ENCODE measurements at regions not wholly inside any gene's neighbourhood (a gene's known extent, or its start where the extent isn't known, plus 50 kb on each side); places are given as distances from the start of the nearest gene placed in this dataset.

DNA sequence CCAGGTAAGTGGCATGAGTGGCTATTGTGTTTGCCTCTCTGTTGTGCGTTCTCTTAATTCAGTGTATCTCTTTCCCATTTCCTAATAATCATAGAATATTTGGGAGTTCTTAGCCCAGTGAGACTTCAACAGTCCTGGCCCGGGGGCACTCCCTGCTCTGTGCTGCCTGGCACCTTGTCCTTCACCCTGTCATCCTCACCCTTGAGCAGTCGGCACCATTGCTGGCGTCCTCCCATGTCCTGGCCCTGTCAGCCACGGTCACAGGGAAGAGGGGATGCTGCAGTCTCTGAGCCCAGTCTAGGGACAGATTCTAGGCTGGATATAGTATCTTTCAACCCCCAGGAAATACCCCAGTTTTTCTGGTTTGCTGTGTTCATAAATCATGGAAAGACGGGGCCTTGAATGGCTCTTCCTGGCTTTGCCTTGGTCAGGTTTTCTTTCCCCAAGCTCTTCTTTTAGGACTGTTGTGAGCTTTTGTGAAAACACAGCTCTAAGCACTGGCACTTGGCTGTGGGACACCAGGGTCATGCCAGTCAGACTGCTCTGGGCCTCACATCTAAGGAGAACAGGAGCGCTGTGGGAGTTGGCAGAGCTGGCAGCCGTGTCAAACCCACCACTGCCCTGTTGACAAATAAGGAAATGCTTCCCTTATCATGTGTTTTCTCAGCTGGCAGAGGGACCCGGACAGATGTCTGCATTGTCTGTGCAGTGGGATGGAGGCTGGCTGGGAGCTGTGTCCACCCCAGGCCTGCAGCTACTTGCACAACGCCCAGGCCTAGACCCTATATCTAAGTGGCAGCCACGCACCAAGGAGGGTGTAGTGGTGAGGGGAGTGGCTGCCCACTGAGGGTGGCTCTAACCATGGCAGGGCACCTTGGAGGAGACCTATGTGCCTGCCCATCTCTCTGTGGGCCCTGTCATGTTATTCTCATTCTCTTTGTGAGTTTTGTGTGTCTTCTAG is 378.6 kb downstream of the ICE1 start:
- intact Hi-C loops (cut with DNase I): no loop called here
- TF ChIP-seq, protein P1, sequence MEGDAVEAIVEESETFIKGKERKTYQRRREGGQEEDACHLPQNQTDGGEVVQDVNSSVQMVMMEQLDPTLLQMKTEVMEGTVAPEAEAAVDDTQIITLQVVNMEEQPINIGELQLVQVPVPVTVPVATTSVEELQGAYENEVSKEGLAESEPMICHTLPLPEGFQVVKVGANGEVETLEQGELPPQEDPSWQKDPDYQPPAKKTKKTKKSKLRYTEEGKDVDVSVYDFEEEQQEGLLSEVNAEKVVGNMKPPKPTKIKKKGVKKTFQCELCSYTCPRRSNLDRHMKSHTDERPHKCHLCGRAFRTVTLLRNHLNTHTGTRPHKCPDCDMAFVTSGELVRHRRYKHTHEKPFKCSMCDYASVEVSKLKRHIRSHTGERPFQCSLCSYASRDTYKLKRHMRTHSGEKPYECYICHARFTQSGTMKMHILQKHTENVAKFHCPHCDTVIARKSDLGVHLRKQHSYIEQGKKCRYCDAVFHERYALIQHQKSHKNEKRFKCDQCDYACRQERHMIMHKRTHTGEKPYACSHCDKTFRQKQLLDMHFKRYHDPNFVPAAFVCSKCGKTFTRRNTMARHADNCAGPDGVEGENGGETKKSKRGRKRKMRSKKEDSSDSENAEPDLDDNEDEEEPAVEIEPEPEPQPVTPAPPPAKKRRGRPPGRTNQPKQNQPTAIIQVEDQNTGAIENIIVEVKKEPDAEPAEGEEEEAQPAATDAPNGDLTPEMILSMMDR (IDR thresholded peaks at IDR 0.05): no peak
- TF ChIP-seq POLR2AphosphoS5 (IDR thresholded peaks at IDR 0.05) (no peak), POLR2A (IDR thresholded peaks at IDR 0.05) (no peak)
- Histone ChIP-seq H3K27ac (no peak overlapping the region), H3K36me3 (no peaks in the 10 kb centered on the region), H3K4me1 (replicated peaks) (no peaks in the 10 kb centered on the region), H3K27me3 (replicated peaks; ENCODE audit: insufficient read depth) (no peaks in the 10 kb centered on the region), H3K9me3 (no peaks in the 10 kb centered on the region), H3K4me3 (no peak overlapping the region)
- DNase-seq (ENCODE audit: low spot score): no peak
- 57% methylated on average over 11 of the region's 11 CpGs for WGBS

DNA sequence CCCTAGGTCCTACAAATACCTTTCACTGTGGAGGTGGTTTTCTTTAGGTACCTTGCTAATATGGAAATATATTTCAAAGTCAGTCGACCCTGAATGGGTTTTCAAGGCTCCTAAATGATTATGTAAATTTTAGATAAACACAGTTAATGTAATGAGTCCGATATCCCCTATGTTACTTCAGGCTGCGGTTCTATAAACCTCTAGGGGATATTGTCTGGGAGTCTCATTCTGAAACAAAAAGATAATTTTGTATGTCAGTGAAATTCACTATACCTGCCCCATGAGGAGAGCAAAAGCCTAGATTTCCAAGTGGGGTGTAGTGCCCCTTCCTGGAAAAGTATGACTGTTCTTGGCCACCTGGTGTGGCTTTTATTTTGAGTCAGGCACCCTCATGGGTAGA is 377.3 kb downstream of the ICE1 start:
- H3K9me3 ChIP-seq: no peaks in the 10 kb centered on the region
- DNase-seq (ENCODE audit: low spot score): no peak
- WGBS: 89% methylated on average over 3 of the region's 3 CpGs
- no peaks in the 10 kb centered on the region for H3K36me3 ChIP-seq
- H3K27me3 ChIP-seq (replicated peaks; ENCODE audit: insufficient read depth): no peaks in the 10 kb centered on the region
- TF ChIP-seq POLR2AphosphoS5 (IDR thresholded peaks at IDR 0.05): no peak
- no peak for TF ChIP-seq POLR2A (IDR thresholded peaks at IDR 0.05)
- TF ChIP-seq, protein P1 (IDR thresholded peaks at IDR 0.05): no peak
- H3K4me1 ChIP-seq (replicated peaks): no peaks in the 10 kb centered on the region
- intact Hi-C loops (cut with DNase I): no loop called here
- H3K27ac ChIP-seq: no peak overlapping the region
- no peak overlapping the region for H3K4me3 ChIP-seq

- TF ChIP-seq POLR2A (IDR thresholded peaks at IDR 0.05) (no peak), POLR2AphosphoS5 (IDR thresholded peaks at IDR 0.05) (no peak)
- TF ChIP-seq, protein P1 (IDR thresholded peaks at IDR 0.05): no peak
Measured at GRCh38 chr5:5799229-5799628, 376.8 kb downstream of the ICE1 start.

DNA sequence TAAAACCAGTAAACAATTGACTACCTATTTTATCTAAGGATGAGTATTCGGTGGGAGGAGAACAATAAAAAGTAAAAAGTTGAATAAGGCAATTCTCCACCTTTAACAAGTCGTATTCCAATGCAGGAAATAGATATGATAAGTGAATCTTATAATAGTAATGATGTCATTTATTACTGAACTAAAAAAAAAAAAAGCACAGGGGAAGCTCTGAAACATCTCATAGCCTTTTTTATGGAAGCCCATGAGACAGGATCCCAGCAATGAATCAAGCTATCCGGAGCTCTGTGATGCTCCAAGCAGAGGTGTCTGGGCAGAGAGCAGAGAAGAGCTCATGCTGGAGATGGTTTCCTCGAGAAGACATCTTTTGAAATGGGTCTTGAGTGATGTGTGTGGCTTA is 376.0 kb downstream of the ICE1 start:
- WGBS: 65% methylated on average over 4 of the region's 4 CpGs
- Histone ChIP-seq H3K4me3 (no peak overlapping the region), H3K36me3 (no peaks in the 10 kb centered on the region), H3K27me3 (replicated peaks; ENCODE audit: insufficient read depth) (no peaks in the 10 kb centered on the region), H3K4me1 (replicated peaks) (no peaks in the 10 kb centered on the region), H3K27ac (no peak overlapping the region), H3K9me3 (no peaks in the 10 kb centered on the region)
- intact Hi-C loops (cut with DNase I): no loop called here
- TF ChIP-seq POLR2AphosphoS5 (IDR thresholded peaks at IDR 0.05): no peak
- TF ChIP-seq, protein P1 (IDR thresholded peaks at IDR 0.05): no peak
- TF ChIP-seq POLR2A (IDR thresholded peaks at IDR 0.05): no peak
- DNase-seq (ENCODE audit: low spot score): no peak

More at GRCh38 chr5:5799229-5799628, 376.8 kb downstream of the ICE1 start:
- intact Hi-C loops (cut with DNase I): no loop called here
- no peaks in the 10 kb centered on the region for H3K9me3 ChIP-seq
- H3K27me3 ChIP-seq (replicated peaks; ENCODE audit: insufficient read depth): no peaks in the 10 kb centered on the region
- H3K4me1 ChIP-seq (replicated peaks): no peaks in the 10 kb centered on the region
- no peaks in the 10 kb centered on the region for H3K36me3 ChIP-seq
- H3K27ac ChIP-seq: no peak overlapping the region
- no peak for DNase-seq (ENCODE audit: low spot score)
- no peak overlapping the region for H3K4me3 ChIP-seq
- 92% methylated on average over 4 of the region's 4 CpGs for WGBS

DNA sequence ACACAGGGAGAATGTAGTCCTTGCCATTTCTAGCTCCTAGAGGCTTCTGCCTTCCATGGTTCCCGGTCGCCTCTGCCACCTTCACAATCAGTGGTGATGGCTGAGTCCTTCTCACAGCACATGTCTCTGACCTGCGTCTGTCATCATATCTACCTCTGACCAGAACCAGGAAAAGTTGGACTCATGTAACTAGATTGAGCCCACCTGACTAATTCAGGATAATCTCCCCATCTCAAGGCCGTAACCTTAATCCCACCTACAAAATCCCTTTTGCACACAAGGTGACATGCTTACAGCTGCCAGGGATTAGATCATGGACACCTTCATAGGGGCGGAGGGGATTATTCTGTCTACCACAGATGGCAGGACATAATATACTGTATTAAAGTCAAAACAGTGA is 375.6 kb downstream of the ICE1 start:
- no peak for DNase-seq (ENCODE audit: low spot score)
- no peaks in the 10 kb centered on the region for H3K9me3 ChIP-seq
- 89% methylated on average over 5 of the region's 5 CpGs for WGBS
- TF ChIP-seq, protein P1 (IDR thresholded peaks at IDR 0.05): no peak
- TF ChIP-seq POLR2A (IDR thresholded peaks at IDR 0.05): no peak
- H3K36me3 ChIP-seq: no peaks in the 10 kb centered on the region
- no peaks in the 10 kb centered on the region for H3K4me1 ChIP-seq (replicated peaks)
- H3K27me3 ChIP-seq (replicated peaks; ENCODE audit: insufficient read depth): no peaks in the 10 kb centered on the region
- no peak overlapping the region for H3K27ac ChIP-seq
- H3K4me3 ChIP-seq: no peak overlapping the region
- intact Hi-C loops (cut with DNase I): no loop called here
